NCI-H1417 treated with DMSO at 0.1 percent for 48 hours (cell line): ENCODE measurements at regions not wholly inside any gene's neighbourhood (a gene's known extent, or its start where the extent isn't known, plus 50 kb on each side); places are given as distances from the start of the nearest gene placed in this dataset.
A peak's percentile ranks its signal among the peaks of the same experiment; 100 is the strongest.

ENCODE experiments used
- DNase-seq: peaks from one replicate; lab custom pipeline; 2025; lab: John Stamatoyannopoulos, UW

DNA sequence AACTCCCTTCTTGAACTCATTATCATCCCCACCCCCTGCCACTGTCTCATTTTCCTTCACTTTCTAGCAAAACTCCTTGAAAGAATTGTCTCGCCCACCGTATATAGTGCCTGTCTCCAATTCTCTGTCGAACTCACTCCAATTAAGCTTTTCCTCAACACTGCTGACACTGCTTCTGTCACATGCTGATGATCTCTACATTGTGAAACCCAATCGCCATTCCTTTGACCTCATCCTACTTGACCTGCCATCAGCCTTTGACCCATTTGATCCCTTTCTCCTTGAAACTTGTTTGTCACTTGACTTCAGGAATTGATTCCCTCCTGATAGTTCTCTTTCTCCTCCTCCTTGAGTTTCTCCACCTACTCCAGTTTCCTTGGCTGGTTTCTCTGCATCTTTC, 54.8 kb downstream of the CCDC71L start:
- no peak for DNase-seq

DNA sequence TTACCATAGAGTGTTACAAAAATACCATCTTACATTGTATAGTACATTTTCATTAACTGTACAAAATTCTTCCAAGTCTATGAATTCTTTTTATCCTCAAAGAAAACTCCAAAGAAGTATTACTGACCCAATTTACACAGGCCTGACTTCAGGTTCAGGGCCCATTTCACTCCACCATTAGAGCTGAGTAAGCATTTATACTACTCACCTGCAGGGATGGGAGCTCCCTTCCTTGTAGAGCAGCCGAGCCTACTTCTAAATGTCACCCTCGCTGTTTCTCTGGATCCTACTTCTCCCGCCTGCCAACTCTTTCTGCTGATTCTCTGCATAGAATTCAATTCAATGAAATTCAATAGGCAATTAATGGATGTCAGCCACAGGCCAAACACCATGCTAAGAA, 56.0 kb downstream of the CCDC71L start:
- no peak for DNase-seq

DNA sequence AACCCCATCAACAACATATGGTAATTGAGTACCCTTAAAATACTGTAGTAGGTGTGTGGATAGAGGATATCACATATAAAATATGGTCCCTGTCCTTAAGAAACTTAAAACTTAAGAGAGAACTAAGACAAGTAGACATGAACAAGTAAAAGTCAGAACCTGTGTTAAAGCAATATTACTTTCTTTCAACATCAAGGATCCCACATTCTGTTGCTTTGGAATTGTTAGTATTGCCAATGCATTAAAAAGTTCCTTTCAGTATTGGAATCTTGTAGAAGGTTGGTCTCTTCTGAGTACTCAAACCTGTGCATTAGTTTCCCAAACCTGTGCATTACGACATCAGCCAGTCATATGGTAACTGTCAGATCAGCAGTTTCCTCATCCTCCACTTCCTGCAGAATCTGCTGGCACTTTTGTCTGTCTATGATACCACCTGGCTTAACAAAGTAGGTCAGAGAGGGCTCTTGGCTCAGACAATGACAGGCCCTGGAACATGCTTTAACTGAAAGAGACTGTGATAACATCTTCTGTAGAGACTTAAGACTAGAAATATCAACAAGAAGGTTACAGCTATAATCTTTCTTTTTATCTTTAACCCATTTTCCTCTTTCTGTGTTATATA, 56.5 kb downstream of the CCDC71L start:
- no peak for DNase-seq

DNA sequence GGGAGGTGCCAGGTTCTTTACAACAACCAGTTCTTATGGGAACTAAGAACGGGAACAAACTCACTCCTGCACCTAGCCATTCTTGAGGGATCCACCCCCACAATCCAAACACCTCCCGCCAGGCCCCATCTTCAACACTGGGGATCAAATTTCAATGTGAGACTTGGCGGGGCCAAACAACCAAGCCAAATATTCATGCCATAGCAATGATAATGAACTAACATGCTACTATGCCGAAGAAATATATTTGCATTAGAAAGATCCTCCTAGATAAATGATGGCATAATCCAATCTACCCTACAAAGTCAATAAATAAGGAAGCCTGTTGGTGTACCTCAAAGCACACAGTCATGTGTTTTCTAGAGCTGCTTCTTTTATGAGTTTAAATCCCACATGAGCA, 57.6 kb downstream of the CCDC71L start:
- no peak for DNase-seq

DNA sequence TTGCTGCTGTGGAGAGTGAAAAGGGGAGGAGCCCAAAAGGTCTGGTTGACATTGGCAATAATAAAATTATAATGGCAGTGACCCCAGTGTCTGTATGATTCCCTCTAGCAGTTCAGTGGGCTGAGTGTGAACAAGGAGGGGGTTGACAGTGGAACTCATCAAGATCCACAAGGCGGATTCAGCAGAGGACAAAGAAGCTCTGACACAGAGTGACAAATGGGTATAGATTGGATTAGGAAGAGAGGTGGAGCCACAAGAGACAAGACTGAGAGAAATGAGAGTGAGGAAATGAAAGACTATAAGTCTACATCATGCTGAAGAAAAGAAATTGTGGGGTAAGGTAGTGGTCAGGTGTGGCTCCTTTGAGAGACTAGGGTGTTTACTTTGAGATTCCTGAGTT, 58.9 kb downstream of the CCDC71L start:
- no peak for DNase-seq

DNA sequence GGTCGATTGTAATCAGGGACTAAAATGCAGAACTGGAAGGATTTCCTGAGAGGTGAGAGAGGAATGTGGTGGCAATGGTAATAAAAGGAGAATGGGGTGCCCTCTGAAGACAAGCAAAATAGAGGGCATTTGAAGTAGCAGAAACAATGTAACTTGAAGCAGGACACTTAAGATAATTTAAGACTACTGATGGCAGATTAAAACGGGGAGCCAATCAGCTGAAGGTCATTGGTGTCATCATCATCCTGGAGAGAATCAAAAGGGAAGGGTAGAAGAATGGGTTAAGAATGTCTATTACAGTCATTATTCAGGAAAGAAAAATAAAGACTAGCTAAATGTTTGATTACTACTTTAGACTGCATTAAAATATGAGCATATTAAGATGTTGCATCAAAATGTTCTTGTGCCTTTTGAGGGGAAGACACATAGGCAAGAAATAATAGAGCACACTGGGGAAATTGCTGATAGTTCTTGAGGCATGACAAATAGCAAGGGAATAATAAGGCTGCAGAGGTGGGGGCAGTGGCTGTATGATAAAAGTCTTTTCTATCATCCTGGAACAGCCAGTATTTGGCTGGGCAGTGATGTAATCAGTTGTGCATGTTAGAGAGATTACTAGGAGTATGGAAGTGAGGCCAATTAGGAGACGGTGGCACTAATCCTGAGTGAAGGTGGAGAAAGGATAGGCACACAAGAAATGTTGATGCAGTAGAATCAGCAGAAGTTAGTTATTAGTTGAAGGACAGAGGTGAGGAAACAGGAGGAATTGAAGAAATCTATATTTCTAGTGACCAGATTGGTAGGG, 60.2 kb downstream of the CCDC71L start:
- DNase-seq: no peak

DNA sequence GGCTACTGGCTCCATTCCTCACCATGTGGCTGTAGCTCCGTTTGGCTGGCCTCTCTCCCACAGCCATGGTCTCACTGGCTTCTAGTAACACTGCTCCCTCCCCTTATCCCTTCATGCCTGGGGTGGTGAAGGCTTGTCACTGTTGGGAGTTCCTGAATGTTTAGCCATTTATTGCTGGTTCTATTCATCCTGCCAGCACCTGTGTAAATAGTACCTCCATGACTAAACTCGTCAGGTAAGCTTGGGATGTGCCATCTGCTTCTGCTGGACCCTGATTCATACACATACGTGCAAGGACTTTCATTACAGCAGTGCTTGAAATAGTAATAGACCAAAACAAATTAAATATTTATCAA, 61.6 kb downstream of the CCDC71L start:
- peak; percentile 88 for DNase-seq

DNA sequence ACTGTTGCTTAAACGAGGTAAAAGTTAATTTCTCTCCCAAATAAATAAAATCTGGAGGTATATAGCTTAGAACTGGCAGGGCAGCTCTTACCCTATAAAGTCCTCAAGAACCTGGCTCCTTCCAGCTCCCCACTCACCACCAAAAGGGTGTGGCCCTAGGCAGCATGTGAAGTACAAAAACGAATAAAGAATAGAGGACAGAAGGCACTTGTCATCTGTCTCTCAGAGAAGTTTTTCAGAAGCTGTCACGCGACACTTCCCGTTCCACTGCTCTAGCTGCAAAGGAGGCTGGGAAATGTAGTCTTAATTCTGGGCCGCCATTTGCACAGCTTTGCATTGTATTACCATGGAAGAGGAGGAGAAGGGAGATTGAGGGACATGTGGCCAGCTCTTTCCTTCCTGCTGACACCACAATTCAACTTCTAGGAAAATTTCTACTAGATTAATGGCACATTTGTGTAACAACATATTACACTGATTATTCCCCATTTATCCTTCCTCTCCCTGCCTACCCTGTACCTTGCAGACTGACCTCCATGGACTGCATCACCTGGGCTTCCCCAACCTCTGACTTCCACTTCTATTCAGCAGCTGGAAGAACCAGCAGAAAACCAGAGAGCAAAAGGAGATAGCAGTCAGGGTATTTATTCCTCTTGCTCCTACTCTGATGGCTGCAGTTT, 62.2 kb downstream of the CCDC71L start:
- DNase-seq: no peak

DNA sequence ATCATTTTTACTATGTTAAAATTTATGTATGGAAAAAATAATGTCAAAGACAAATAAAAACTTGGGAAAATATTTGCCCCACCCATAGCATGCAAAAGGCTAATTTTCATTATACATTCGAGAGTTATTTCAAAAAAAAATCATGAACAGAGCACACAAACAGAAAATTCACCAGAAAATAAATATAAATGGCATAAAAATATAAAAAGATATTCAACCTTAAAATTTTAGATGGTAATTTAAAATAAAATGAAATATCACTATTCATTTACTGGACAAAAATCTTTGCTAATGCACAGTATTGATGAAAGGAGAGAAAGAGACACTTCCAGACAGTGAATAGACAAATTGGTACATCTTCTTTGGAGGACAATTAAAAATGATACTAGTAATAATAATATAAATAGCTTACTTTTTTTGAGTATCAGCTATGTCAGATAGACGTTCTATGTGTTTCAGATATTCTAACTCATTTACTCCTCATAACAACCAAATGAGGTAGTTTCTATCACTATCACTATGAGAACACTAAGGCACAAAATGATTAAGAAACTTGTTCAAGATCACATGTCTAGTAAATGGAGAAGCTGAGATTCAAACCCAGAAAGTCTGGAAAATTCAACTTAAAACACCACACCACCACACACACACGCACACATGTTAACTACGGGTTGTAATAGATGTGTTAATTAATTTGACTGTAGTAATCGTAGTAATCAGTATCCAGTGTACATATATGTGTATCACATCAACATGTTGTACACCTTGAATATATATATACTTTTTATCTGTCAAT, 63.0 kb downstream of the CCDC71L start:
- no peak for DNase-seq

DNA sequence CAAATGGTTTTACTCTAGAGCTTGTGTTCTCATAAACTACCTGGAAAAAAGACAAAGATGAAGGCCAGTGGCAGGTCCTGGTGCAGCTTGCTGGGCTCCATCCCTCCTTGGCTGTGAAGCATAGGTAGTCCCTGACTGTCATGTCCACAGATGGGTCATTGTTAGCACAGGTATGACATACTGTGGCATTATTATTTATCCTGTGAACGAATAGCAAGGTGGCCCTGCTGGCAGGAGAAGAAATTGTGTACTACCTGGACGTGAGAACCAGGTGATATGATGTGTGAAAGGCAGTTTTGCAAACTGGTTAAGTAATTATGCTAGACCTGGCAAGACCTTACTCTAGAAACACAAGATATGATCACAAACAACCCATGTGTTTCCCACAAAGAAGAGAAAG, 63.9 kb downstream of the CCDC71L start:
- DNase-seq: no peak

DNA sequence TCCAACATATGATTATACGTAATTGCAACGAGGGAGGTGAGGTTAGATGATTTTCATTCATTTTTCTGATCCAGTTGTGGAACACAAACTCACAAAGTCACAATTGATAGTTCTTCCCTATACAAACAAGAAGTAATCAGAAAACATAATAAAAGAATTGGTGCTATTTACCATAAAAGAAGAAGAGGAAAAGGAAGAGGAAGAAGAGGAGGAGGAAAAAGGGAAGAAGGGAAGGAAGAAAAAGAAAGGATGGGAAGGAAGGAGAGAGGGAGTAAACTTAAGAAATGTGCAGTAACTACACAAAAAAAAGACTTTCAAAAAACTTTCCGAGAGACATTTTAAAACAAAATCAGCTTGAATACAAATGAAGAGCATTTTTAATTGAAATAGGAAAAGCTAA, 65.0 kb downstream of the CCDC71L start:
- DNase-seq: no peak

DNA sequence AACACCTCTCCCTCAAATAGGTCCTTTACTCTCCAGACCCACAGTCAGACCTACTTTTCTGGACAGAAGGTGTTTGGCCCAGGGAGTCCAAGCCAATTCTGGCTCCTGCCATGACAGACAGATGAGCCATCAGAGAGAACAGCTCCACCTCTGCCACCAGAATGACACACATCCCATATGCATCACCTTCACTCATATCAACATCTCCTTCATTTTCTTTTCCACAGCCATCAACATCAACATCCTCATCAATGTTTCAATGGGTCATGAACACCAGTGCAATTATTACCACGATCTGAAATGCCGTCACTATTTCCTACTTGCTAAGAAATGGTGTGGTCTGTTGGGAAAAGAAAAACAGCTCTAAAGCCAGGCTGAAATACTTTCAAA, 67.9 kb downstream of the CCDC71L start:
- DNase-seq: no peak

DNA sequence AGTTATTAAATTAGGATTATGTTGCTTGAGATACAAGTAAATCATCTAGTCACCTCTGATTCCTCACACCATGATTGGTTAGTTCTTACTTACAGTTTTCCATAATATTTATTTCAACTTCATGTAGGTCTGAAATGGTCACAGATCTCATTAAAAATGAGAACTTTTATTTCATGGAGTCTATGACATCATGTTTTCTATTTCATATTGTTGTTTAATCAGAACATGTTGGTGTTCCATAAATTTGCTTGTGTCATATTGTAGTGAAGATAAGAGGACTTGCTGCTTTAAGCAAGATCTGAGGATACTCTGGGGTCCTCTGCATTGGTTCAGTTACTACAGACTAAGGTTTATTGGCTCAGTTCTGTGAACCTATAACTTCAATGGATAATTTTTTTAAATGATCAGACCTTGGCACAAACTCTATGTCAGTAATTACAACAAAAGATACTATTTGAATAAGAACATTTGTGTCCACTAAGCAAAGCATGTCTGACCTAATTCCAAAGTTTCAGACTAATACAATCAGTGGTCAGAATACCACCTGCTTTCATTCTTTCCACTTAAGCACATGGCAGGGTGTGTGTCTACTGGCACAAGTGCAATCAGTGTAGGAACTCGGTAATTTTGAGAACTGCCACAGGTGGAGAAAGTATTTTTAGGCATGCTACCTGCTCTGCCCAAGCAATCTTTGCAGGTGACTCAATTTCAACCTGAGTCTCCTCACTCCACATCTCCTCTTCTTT, 68.5 kb downstream of the CCDC71L start:
- no peak for DNase-seq

DNA sequence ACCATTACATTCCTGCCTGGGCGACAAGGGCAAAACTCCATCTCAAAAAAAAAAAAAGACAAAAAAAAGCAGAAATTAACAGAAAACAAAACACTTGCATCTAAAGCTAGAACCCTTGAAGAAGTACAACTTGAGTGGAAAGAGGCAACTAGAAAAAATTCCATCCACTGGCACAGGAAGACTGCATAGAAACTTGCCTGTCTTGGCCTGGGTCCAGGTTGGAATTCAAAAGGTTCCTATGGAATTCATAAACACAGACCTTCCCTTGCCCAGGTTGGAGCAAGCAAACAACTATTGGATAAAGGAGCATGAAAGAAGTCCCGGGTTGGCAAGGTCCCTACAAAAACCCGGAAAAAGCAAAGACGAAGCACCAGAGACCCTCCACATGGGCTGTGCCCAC, 69.8 kb downstream of the CCDC71L start:
- DNase-seq: no peak

DNA sequence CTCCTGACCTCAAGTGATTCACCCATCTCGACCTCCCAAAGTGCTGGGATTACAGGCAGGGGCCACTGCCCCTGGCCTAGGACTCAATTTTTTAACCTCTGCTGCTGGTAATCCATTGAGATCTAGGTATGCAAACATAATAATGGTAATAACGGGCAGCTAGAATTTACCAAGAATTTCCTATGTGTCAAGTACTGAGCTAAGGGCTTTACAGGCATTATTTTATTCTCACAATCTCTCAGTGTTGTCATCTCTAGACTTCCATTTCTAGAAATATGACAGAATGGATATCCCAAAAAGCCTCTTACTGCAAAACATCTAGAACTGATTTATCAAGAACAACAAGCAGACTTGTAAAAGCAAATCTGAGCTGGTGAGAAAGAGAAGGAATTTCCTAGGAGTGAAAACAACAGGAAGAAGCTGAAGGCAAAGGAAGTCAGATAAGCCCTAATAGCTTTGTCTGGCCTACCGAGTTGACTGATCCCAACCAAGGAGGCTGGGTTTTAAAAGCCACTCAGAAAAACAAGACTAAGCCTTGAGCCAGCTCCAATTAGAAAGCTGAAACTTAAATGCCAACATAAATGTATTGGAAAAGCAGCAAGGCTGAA, 70.6 kb downstream of the CCDC71L start:
- no peak for DNase-seq

DNA sequence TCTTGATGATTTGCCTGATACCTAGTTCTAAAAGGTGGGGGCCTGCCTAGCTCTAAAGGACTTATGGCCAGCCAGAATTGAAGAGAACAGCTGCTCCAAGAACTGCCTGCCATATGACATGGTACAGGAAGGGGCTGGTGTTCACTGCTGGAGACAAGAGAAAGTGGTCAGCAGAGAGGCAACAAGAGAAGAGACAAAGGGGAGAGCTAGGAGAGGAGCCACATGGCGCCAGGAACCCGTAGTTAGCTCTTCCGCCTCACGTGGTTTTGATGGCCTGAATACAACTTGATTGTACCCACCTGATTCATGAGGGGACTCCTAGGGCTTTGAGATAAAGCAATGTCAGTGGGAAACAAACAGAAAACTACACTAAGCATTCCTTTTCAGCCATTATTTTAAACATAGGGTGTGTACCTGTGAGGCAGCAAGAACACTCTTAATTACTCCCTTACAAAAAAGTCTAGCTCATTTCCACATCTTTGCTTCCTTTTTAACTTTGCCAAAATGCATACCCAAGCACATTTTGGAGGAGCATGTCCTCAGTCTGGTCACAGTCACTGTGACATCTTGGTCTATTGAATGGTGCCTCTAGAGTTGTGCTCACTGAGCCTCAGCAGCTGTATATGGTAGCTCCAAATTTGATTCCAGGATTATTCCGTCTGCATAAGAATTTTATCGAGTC, 71.6 kb downstream of the CCDC71L start:
- no peak for DNase-seq

DNA sequence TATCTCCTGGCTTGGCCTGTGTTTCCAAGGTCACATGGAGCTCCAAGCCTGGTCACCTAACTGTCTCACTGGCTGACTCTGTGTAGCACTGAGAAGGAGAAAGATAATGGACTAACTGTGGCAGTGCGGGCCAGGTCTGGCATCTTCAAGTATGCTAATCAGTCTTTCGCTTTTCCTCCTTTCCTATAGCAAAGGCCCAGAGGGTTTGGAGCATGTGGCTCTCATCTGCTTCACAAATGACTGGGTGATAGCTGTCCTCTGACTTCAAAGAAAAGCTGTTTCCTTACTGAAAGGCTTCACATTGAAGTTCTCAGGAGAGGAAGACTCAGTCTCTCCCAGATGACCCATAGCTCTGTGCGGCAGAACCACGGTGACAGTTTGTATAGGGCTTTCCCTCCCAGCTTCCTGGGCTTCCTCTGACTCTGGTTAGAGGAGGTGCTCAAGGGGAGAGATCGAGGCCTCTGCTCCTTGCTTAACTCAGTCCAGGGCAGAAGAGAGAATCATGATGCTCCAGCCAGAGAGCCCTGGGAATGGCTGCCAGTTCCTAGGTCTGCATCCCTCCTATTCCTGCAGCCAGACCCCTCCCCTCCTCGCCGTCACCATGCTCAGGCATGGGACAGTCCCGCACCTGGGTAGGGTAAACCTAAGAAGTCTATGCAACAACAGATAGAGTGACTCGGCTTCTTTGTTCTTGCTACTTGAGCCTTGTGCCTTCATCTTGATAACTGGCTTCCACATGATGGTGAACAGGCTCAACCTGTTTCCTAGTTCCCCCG, 72.3 kb downstream of the CCDC71L start:
- DNase-seq: no peak

DNA sequence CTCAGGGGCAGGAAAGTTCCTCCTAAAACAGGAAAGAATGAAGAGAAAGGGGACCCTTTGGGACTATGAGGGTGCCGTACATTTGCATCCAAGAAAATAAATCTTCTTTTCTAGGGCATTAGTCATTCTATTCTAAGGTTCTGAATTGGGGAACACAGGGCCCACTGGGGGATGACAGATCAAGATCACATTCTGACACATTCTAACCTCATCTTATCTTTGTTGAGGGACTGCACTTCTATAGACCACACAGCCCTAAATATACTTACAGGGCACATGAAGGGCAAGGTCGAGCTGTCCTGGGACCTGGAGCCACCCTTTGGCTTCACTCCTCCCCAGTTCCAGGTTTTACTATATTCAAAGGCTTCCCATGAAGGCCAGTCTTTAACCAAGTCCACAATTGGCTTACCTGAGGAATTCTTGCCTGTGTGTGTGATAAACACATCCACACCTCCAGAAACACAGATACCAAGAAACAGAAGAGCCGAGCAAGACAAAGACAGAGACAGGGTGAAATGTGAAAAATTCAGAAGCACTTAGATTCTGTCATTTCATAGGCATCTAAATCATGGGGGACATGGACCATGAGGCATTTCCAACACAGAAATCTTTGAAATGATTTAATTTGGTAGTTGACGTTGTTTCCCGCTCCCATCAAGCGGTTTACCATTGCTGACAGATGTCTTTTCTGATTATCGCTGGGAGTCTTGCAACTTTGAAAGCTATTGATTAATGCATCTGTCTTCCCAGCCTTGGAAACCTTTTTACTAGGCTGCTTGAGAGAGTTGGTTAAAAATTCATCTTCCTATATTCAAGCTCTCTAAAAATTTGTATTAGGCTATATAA, 75.8 kb downstream of the CCDC71L start:
- DNase-seq: no peak
